Neural progenitor cell (in vitro differentiated cells): ENCODE measurements at regions not wholly inside any gene's neighbourhood (a gene's known extent, or its start where the extent isn't known, plus 50 kb on each side); places are given as distances from the start of the nearest gene placed in this dataset.

Experiments used
- DNase-seq: peaks from one replicate; pipeline ENCODE4 v3.0.0-alpha.2; 2016; ENCODE audit warnings: low spot score
- H2AFZ ChIP-seq: fragments of 200-600 bp; sonication (generic); replicated peaks from 2 replicates; pipeline ENCODE4 v1.6.1; 2016; ENCODE audit warnings: antibody characterized with exemption
- H3F3A ChIP-seq: fragments of 200-600 bp; sonication (generic); 2 replicates; pipeline ENCODE4 v1.6.1; 2016; ENCODE audit warnings: antibody characterized with exemption, low read depth
- H3K27ac ChIP-seq: fragments of 200-600 bp; sonication (generic); 2 replicates; pipeline ENCODE4 v1.5.1; 2016; ENCODE audit warnings: mild to moderate bottlenecking
- H3K27me3 ChIP-seq: fragments of 200-600 bp; sonication (generic); 2 replicates; pipeline ENCODE4 v1.6.1; 2016; ENCODE audit warnings: mild to moderate bottlenecking, moderate library complexity
- H3K36me3 ChIP-seq: fragments of 200-600 bp; sonication (generic); 2 replicates; pipeline ENCODE4 v1.5.1; 2016
- H3K4me1 ChIP-seq: fragments of 200-600 bp; sonication (generic); 2 replicates; pipeline ENCODE4 v1.6.1; 2016; ENCODE audit warnings: mixed run types
- H3K4me2 ChIP-seq: fragments of 200-600 bp; sonication (generic); 2 replicates; pipeline ENCODE4 v1.6.1; 2016
- H3K4me3 ChIP-seq: fragments of 200-600 bp; sonication (generic); 2 replicates; pipeline ENCODE4 v1.5.1; 2016
- H3K79me2 ChIP-seq: fragments of 200-600 bp; sonication (generic); 2 replicates; pipeline ENCODE4 v1.6.1; 2016; ENCODE audit warnings: low read depth
- H3K9ac ChIP-seq: fragments of 200-600 bp; sonication (generic); 2 replicates; pipeline ENCODE4 v1.6.1; 2016
- H3K9me3 ChIP-seq: fragments of 200-600 bp; sonication (generic); 2 replicates; pipeline ENCODE4 v1.5.1; 2016; ENCODE audit warnings: low read depth
- H4K20me1 ChIP-seq: fragments of 200-600 bp; sonication (generic); 2 replicates; pipeline ENCODE4 v1.6.1; 2016; ENCODE audit warnings: low read depth
- H3K27ac Mint-ChIP-seq: 3 replicates; pipeline ENCODE4 v1.8.0; 2021; ENCODE audit warnings: mixed read lengths
- H3K27me3 Mint-ChIP-seq: 2 replicates; pipeline ENCODE4 v1.8.0; 2022; ENCODE audit warnings: low read depth, mild to moderate bottlenecking, inconsistent platforms, moderate library complexity, mixed read lengths; ENCODE audit not compliant: insufficient read depth
- H3K36me3 Mint-ChIP-seq: 3 replicates; pipeline ENCODE4 v1.8.0; 2021; ENCODE audit warnings: mixed read lengths
- H3K4me1 Mint-ChIP-seq: 3 replicates; pipeline ENCODE4 v1.8.0; 2021; ENCODE audit warnings: mixed read lengths
- H3K4me3 Mint-ChIP-seq: 3 replicates; pipeline ENCODE4 v1.8.0; 2021; ENCODE audit warnings: mild to moderate bottlenecking, moderate library complexity, mixed read lengths
- H3K9me3 Mint-ChIP-seq: 3 replicates; pipeline ENCODE4 v1.8.0; 2020; ENCODE audit warnings: mixed read lengths
- CTCF ChIP-seq: fragments of 200-600 bp; sonication (generic); IDR thresholded peaks from 2 replicates; pipeline ENCODE4 v1.5.1; 2017; ENCODE audit warnings: antibody characterized with exemption, mild to moderate bottlenecking
- EZH2 ChIP-seq: fragments of 200-600 bp; sonication (generic); IDR thresholded peaks from 2 replicates; pipeline ENCODE4 v1.6.1; 2017; ENCODE audit warnings: antibody characterized with exemption, mild to moderate bottlenecking, moderate library complexity
- EZH2phosphoT487 ChIP-seq: fragments of 200-600 bp; sonication (generic); IDR thresholded peaks from 2 replicates; pipeline ENCODE4 v1.6.1; 2017; ENCODE audit warnings: antibody characterized with exemption

- Histone ChIP-seq H3K9ac (no peak overlapping the region), H2AFZ (no peak overlapping the region), H3K4me2 (no peak overlapping the region), H3K9me3 (no peaks in the 10 kb centered on the region), H4K20me1 (no peaks in the 10 kb centered on the region), H3K4me3 (no peak overlapping the region), H3K36me3 (no peaks in the 10 kb centered on the region), H3F3A (no peaks in the 10 kb centered on the region), H3K27me3 (no peaks in the 10 kb centered on the region), H3K27ac (no peak overlapping the region), H3K4me1 (no peaks in the 10 kb centered on the region), H3K79me2 (no peaks in the 10 kb centered on the region)
- Mint-ChIP-seq H3K27me3 (peaks cover 2% of the 10 kb centered on the region), H3K36me3 (no peaks in the 10 kb centered on the region), H3K9me3 (no peaks in the 10 kb centered on the region), H3K4me1 (no peaks in the 10 kb centered on the region), H3K27ac (no peak overlapping the region), H3K4me3 (no peak overlapping the region)
- no peak for DNase-seq
- TF ChIP-seq EZH2phosphoT487 = no peak
- no peak for TF ChIP-seq EZH2
- no peak for TF ChIP-seq CTCF
These were observed 1328.6 kb upstream of the SLC39A10 start for GRCh38 chr2:194328456-194328855.

GRCh38 chr2:194327196-194327888 is 1329.7 kb upstream of the SLC39A10 start:
- H3K27ac Mint-ChIP-seq = no peak overlapping the region
- no peaks in the 10 kb centered on the region for H3K4me1 ChIP-seq
- no peaks in the 10 kb centered on the region for H3K36me3 ChIP-seq
- H2AFZ ChIP-seq = peak overlapping the region; percentile 27
- H3K9ac ChIP-seq = no peak overlapping the region
- no peak overlapping the region for H3K4me2 ChIP-seq
- H3K9me3 ChIP-seq = no peaks in the 10 kb centered on the region
- no peak overlapping the region for H3K27ac ChIP-seq
- DNase-seq = no peak
- peaks cover 2% of the 10 kb centered on the region for H3K27me3 Mint-ChIP-seq
- no peak overlapping the region for H3K4me3 Mint-ChIP-seq
- H4K20me1 ChIP-seq = no peaks in the 10 kb centered on the region
- H3K79me2 ChIP-seq = no peaks in the 10 kb centered on the region
- no peaks in the 10 kb centered on the region for H3F3A ChIP-seq
- no peaks in the 10 kb centered on the region for H3K36me3 Mint-ChIP-seq
- H3K4me3 ChIP-seq = no peak overlapping the region
- H3K27me3 ChIP-seq = no peaks in the 10 kb centered on the region
- H3K4me1 Mint-ChIP-seq = no peaks in the 10 kb centered on the region
- TF ChIP-seq EZH2 (no peak), CTCF (no peak), EZH2phosphoT487 (no peak)
- H3K9me3 Mint-ChIP-seq = no peaks in the 10 kb centered on the region

GRCh38 chr2:194323740-194324139 is 1333.3 kb upstream of the SLC39A10 start:
- Histone ChIP-seq H3K9me3 (no peaks in the 10 kb centered on the region), H3K36me3 (no peaks in the 10 kb centered on the region), H3K4me1 (no peaks in the 10 kb centered on the region), H3K4me2 (no peak overlapping the region), H3K4me3 (no peak overlapping the region), H3K79me2 (no peaks in the 10 kb centered on the region), H3K9ac (no peak overlapping the region), H3F3A (no peaks in the 10 kb centered on the region), H3K27ac (no peak overlapping the region), H3K27me3 (no peaks in the 10 kb centered on the region), H2AFZ (no peak overlapping the region), H4K20me1 (no peaks in the 10 kb centered on the region)
- Mint-ChIP-seq H3K4me3 (no peak overlapping the region), H3K4me1 (no peaks in the 10 kb centered on the region), H3K9me3 (no peaks in the 10 kb centered on the region), H3K27me3 (peaks cover 7% of the 10 kb centered on the region), H3K27ac (no peak overlapping the region), H3K36me3 (no peaks in the 10 kb centered on the region)
- no peak for TF ChIP-seq CTCF
- TF ChIP-seq EZH2 = no peak
- TF ChIP-seq EZH2phosphoT487 = no peak
- DNase-seq = no peak
